Testis (tissue), 2 donors: ENCODE measurements at regions not wholly inside any gene's neighbourhood (a gene's known extent, or its start where the extent isn't known, plus 50 kb on each side); places are given as distances from the start of the nearest gene placed in this dataset.

ENCODE experiments used
- CTCF ChIP-seq, 3 experiments: fragments of 450-650 bp in 2 of 3; fragments of 200-600 bp in 1 of 3; sonication (generic) in 1 of 3; IDR thresholded peaks; one replicate each; pipeline ENCODE4 v1.5.1; 2016 to 2019; ENCODE audit warnings: antibody characterized with exemption in 3 of 3, mild to moderate bottlenecking in 2 of 3, moderate library complexity in 1 of 3
- POLR2A ChIP-seq: fragments of 450-650 bp; IDR thresholded peaks from one replicate; pipeline ENCODE4 v1.6.1; 2017; ENCODE audit warnings: antibody characterized with exemption, mild to moderate bottlenecking, moderate library complexity

DNA sequence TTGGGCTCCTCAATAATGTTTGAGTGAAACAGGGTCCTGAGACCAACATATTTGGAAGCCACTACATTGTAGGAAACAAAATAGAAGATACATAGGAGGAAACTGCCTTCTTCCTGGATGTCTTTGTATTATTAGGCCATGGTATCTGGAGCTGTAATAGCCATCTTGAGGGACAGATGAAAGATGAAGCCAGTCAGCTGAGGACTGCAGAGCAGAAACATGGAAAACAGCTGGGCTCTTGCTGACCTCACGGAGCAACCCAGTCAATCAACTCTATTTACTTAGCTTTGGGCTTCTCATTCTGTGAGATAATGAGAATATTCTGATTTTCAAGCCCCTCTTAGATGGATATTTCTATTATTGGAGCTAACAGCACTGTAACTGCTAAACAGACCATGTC lies 962.4 kb downstream of the BCL11B start:
- TF ChIP-seq POLR2A, result no peak
- TF ChIP-seq CTCF (IDR thresholded peaks at IDR 0.05), result no peak
